ENCODE measurements at regions not wholly inside any gene's neighbourhood (a gene's known extent, or its start where the extent isn't known, plus 50 kb on each side); places are given as distances from the start of the nearest gene placed in this dataset.

- intact Hi-C loops (cut with DNase I), result no loop called here
- no peaks in the 10 kb centered on the region for H3K36me3 ChIP-seq (ENCODE audit: control insufficient read depth in 2 of 3, insufficient read depth in 3 of 3, low read length in 3 of 3)
- H3K9ac ChIP-seq (ENCODE audit: low read length in 3 of 3), result no peak overlapping the region
- H3K4me1 ChIP-seq (ENCODE audit: control insufficient read depth in 2 of 3, insufficient read depth in 2 of 3, low read depth in 1 of 3, low read length in 3 of 3), result no peaks in the 10 kb centered on the region
- no peak overlapping the region for H3K4me3 ChIP-seq (ENCODE audit: low read length in 3 of 3)
- FAIRE-seq, result no peak
- TF ChIP-seq CTCF (IDR thresholded peaks at IDR 0.05; ENCODE audit: borderline replicate concordance, extremely low read depth, insufficient read depth), result no peak
- H3K27ac ChIP-seq (ENCODE audit: low read depth in 2 of 2, low read length in 2 of 2), result no peak overlapping the region
- no peak for DNase-seq
- H3K27me3 ChIP-seq (ENCODE audit: control insufficient read depth, insufficient read depth, low read length), result no peaks in the 10 kb centered on the region
- no peaks in the 10 kb centered on the region for H3K9me3 ChIP-seq (ENCODE audit: control insufficient read depth in 2 of 3, insufficient read depth in 1 of 3, low read length in 3 of 3)
Observed at GRCh38 chr2:193409951-193410350, 1215.2 kb upstream of the TMEFF2 start.

- Histone ChIP-seq H3K9ac (ENCODE audit: low read length in 3 of 3) (no peak overlapping the region), H3K4me3 (ENCODE audit: low read length in 3 of 3) (no peak overlapping the region), H3K9me3 (ENCODE audit: control insufficient read depth in 2 of 3, insufficient read depth in 1 of 3, low read length in 3 of 3) (no peaks in the 10 kb centered on the region), H3K27me3 (ENCODE audit: control insufficient read depth, insufficient read depth, low read length) (no peaks in the 10 kb centered on the region), H3K4me1 (ENCODE audit: control insufficient read depth in 2 of 3, insufficient read depth in 2 of 3, low read depth in 1 of 3, low read length in 3 of 3) (no peaks in the 10 kb centered on the region), H3K36me3 (ENCODE audit: control insufficient read depth in 2 of 3, insufficient read depth in 3 of 3, low read length in 3 of 3) (no peaks in the 10 kb centered on the region), H3K27ac (ENCODE audit: low read depth in 2 of 2, low read length in 2 of 2) (no peak overlapping the region)
- FAIRE-seq, result no peak
- TF ChIP-seq CTCF (IDR thresholded peaks at IDR 0.05; ENCODE audit: borderline replicate concordance, extremely low read depth, insufficient read depth), result no peak
- no peak for DNase-seq
- intact Hi-C loops (cut with DNase I), result no loop called here
Observed at GRCh38 chr2:193382583-193382982, 1187.8 kb upstream of the TMEFF2 start.

DNA sequence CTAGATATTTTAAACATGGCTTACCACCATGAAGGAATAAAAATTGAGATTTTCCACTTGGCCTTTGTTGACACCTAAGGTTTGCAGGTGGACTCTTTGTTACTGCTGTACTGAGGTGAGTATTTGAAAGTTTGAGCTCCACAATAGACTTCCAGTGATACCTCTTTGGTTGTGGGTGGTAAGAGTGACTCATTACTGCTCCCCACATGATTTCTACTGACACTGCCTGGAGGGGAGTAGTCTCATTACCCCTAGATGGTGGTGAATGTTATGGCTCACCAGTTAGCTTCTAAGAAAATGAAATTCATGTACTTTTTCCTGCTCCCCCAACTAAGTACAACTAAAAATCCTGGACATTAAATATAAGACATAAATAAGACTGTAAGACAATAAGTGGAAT, 1183.1 kb upstream of the TMEFF2 start:
- Histone ChIP-seq H3K4me1 (ENCODE audit: control insufficient read depth in 2 of 3, insufficient read depth in 2 of 3, low read depth in 1 of 3, low read length in 3 of 3) (no peaks in the 10 kb centered on the region), H3K36me3 (ENCODE audit: control insufficient read depth in 2 of 3, insufficient read depth in 3 of 3, low read length in 3 of 3) (no peaks in the 10 kb centered on the region), H3K9me3 (ENCODE audit: control insufficient read depth in 2 of 3, insufficient read depth in 1 of 3, low read length in 3 of 3) (no peaks in the 10 kb centered on the region), H3K27ac (ENCODE audit: low read depth in 2 of 2, low read length in 2 of 2) (no peak overlapping the region), H3K4me3 (ENCODE audit: low read length in 3 of 3) (no peak overlapping the region), H3K9ac (ENCODE audit: low read length in 3 of 3) (no peak overlapping the region), H3K27me3 (ENCODE audit: control insufficient read depth, insufficient read depth, low read length) (no peaks in the 10 kb centered on the region)
- no peak for TF ChIP-seq CTCF (IDR thresholded peaks at IDR 0.05; ENCODE audit: borderline replicate concordance, extremely low read depth, insufficient read depth)
- no peak for DNase-seq
- intact Hi-C loops (cut with DNase I), result no loop called here
- FAIRE-seq, result no peak

GRCh38 chr2:193373120-193373519, 1178.4 kb upstream of the TMEFF2 start:
- Histone ChIP-seq H3K27me3 (ENCODE audit: control insufficient read depth, insufficient read depth, low read length) (no peaks in the 10 kb centered on the region), H3K9ac (ENCODE audit: low read length in 3 of 3) (no peak overlapping the region), H3K4me1 (ENCODE audit: control insufficient read depth in 2 of 3, insufficient read depth in 2 of 3, low read depth in 1 of 3, low read length in 3 of 3) (no peaks in the 10 kb centered on the region), H3K36me3 (ENCODE audit: control insufficient read depth in 2 of 3, insufficient read depth in 3 of 3, low read length in 3 of 3) (no peaks in the 10 kb centered on the region), H3K27ac (ENCODE audit: low read depth in 2 of 2, low read length in 2 of 2) (no peak overlapping the region), H3K9me3 (ENCODE audit: control insufficient read depth in 2 of 3, insufficient read depth in 1 of 3, low read length in 3 of 3) (no peaks in the 10 kb centered on the region), H3K4me3 (ENCODE audit: low read length in 3 of 3) (no peak overlapping the region)
- FAIRE-seq (no peak), DNase-seq (no peak)
- no peak for TF ChIP-seq CTCF (IDR thresholded peaks at IDR 0.05; ENCODE audit: borderline replicate concordance, extremely low read depth, insufficient read depth)
- intact Hi-C loops (cut with DNase I), result no loop called here
